ENCODE measurements at regions not wholly inside any gene's neighbourhood (a gene's known extent, or its start where the extent isn't known, plus 50 kb on each side); places are given as distances from the start of the nearest gene placed in this dataset.

DNA sequence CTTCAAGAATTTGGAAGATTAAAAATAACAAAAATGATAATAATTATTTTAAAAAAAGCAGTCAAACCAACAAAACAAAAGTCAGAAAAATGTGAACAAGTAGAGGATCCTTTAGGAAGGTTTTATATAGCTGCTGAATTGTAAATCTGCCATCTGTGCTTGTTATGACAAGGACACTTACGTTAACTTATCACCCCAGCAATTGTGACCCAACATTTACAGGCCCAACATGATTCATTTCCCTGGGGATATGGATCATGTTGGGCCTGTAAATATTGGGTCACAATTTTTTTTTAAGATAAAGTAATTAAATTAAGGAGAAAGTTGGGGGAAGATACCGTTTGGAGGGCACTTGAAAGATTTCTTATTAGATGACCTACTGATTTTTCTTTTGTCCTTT lies 261.4 kb upstream of the HABP2 start:
- no peak for TF ChIP-seq CTCF (IDR thresholded peaks at IDR 0.05; ENCODE audit: borderline replicate concordance)
- Histone ChIP-seq H3K27me3 (ENCODE audit: low read depth) (no peaks in the 10 kb centered on the region), H3K27ac (replicated peaks) (no peak overlapping the region), H3K36me3 (no peaks in the 10 kb centered on the region), H3K4me3 (no peak overlapping the region), H3K9me3 (replicated peaks) (no peaks in the 10 kb centered on the region), H3K4me1 (no peaks in the 10 kb centered on the region)
- intact Hi-C loops (cut with micrococcal nuclease), result no loop called here
- no peak for DNase-seq

DNA sequence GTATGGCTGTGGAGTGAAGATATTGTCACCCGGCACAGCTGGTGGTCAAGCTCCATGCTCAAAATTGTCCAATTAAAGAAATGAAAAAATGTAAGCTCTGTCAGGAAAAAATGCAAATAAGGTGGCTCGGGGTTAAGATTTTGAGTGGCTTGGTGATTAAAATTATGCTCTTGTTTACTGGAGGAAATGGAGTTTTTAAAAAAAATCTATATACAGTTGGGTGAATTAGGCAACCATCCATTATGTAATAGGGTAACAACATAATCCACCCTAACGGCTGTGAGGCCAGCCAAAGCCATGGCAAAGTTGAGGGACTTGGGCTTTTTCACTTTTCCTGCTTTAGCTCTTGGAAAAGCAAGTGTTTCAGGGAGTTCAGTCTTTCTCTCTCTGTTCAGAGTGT lies 260.8 kb upstream of the HABP2 start:
- Histone ChIP-seq H3K36me3 (no peaks in the 10 kb centered on the region), H3K27me3 (ENCODE audit: low read depth) (peaks cover 1% of the 10 kb centered on the region), H3K27ac (replicated peaks) (no peak overlapping the region), H3K4me1 (no peaks in the 10 kb centered on the region), H3K9me3 (replicated peaks) (no peaks in the 10 kb centered on the region), H3K4me3 (no peak overlapping the region)
- no peak for TF ChIP-seq CTCF (IDR thresholded peaks at IDR 0.05; ENCODE audit: borderline replicate concordance)
- DNase-seq, result no peak
- intact Hi-C loops (cut with micrococcal nuclease), result no loop called here

DNA sequence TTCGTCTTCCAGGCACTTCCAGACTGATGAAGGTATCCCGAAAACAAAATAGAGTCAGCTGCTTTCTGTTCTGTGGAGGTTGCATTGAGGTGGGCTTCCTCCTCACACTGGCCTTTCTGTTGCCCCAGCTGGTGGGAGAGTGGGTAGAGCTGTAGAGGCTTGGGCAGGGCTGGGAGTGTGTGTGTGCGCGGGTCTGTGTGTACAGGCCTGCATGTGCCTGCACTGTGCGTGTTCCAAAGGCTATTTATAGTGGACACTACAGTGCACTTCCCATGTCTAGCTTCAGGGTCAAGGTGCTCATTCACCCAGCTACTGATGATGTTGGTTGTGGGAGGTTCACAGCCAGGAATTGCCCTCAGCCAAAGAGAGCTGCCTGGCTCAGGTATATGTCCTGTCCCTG lies 260.1 kb upstream of the HABP2 start:
- H3K36me3 ChIP-seq, result no peaks in the 10 kb centered on the region
- H3K4me1 ChIP-seq, result no peaks in the 10 kb centered on the region
- no peak overlapping the region for H3K4me3 ChIP-seq
- no peak for DNase-seq
- no peak for TF ChIP-seq CTCF (IDR thresholded peaks at IDR 0.05; ENCODE audit: borderline replicate concordance)
- intact Hi-C loops (cut with micrococcal nuclease), result no loop called here
- H3K9me3 ChIP-seq (replicated peaks), result no peaks in the 10 kb centered on the region
- peaks cover 8% of the 10 kb centered on the region for H3K27me3 ChIP-seq (ENCODE audit: low read depth)
- no peak overlapping the region for H3K27ac ChIP-seq (replicated peaks)

GRCh38 chr10:113293167-113293566 lies 259.7 kb upstream of the HABP2 start:
- Histone ChIP-seq H3K9me3 (replicated peaks) (no peaks in the 10 kb centered on the region), H3K4me1 (no peaks in the 10 kb centered on the region), H3K27ac (replicated peaks) (no peak overlapping the region), H3K27me3 (ENCODE audit: low read depth) (peaks cover 9% of the 10 kb centered on the region), H3K4me3 (no peak overlapping the region), H3K36me3 (no peaks in the 10 kb centered on the region)
- intact Hi-C loops (cut with micrococcal nuclease), result no loop called here
- DNase-seq, result no peak
- TF ChIP-seq CTCF (IDR thresholded peaks at IDR 0.05; ENCODE audit: borderline replicate concordance), result no peak

- Histone ChIP-seq H3K36me3 (no peaks in the 10 kb centered on the region), H3K4me3 (no peak overlapping the region), H3K9me3 (replicated peaks) (no peaks in the 10 kb centered on the region), H3K27me3 (ENCODE audit: low read depth) (peaks cover 15% of the 10 kb centered on the region), H3K27ac (replicated peaks) (no peak overlapping the region), H3K4me1 (no peaks in the 10 kb centered on the region)
- TF ChIP-seq CTCF (IDR thresholded peaks at IDR 0.05; ENCODE audit: borderline replicate concordance), result no peak
- no peak for DNase-seq
- intact Hi-C loops (cut with micrococcal nuclease), result no loop called here
Observed at GRCh38 chr10:113294868-113295267, 258.0 kb upstream of the HABP2 start.

- no peak for DNase-seq
- Histone ChIP-seq H3K9me3 (replicated peaks) (no peaks in the 10 kb centered on the region), H3K36me3 (no peaks in the 10 kb centered on the region), H3K4me3 (no peak overlapping the region), H3K27ac (replicated peaks) (no peak overlapping the region), H3K4me1 (no peaks in the 10 kb centered on the region), H3K27me3 (ENCODE audit: low read depth) (peaks cover 20% of the 10 kb centered on the region)
- no peak for TF ChIP-seq CTCF (IDR thresholded peaks at IDR 0.05; ENCODE audit: borderline replicate concordance)
- intact Hi-C loops (cut with micrococcal nuclease), result no loop called here
Observed at GRCh38 chr10:113297226-113297625, 255.6 kb upstream of the HABP2 start.

Data from left ventricle myocardium inferior (tissue), 1 donor.